ENCODE measurements at regions not wholly inside any gene's neighbourhood (a gene's known extent, or its start where the extent isn't known, plus 50 kb on each side); places are given as distances from the start of the nearest gene placed in this dataset.
A peak's percentile ranks its signal among the peaks of the same experiment; 100 is the strongest.
"Not testable (repeated sequence)": the region's sequence is repeated elsewhere in the genome, so short reads cannot be mapped to it uniquely, and the experiment has no call there.

DNA sequence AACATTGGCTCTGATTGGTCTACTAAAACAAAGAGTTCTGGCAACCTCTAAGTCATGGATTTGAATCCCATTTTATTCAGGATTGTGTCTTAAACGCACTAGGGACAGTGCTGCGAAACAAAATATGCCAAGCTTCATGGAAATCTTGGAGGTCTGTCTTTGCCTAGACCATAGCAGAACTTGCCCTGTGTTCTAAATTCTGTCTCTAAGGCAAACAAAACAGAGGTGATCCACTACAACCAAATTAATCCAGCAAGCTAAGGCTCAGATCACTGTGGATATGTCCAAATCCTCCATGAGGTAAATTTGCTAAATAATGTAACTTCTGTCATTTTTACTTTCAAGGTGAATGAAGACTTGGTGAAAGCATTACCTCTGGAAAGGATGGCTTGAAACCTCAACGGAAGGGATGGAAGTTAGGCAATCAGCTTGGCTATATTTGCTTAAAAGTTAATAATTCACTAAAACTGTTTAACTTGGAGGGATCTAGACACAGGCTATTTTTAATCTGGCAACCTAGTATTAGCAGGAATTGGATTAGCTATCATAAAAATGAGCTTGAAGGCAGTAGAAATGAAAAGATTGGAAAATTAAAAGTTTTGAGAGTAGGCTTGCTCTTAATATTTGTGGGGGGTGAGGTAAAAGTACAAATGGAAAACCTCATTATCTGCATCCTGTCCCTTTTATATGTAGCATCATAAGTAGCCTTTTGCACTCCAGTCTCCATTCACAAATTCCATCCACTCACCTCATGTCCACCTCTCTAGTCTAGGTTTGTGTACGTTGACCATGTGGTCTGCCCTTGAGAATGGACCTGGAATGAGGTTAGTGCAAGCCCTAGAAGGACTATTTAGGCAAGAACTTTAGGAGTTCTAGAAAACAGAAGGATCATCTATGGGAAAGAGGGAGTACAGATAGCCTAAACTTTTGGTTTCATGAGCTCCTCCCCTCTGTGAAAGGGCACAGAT, 176.2 kb downstream of the SMC2 start:
- no peak for DNase-seq (ENCODE audit: low read depth)

DNA sequence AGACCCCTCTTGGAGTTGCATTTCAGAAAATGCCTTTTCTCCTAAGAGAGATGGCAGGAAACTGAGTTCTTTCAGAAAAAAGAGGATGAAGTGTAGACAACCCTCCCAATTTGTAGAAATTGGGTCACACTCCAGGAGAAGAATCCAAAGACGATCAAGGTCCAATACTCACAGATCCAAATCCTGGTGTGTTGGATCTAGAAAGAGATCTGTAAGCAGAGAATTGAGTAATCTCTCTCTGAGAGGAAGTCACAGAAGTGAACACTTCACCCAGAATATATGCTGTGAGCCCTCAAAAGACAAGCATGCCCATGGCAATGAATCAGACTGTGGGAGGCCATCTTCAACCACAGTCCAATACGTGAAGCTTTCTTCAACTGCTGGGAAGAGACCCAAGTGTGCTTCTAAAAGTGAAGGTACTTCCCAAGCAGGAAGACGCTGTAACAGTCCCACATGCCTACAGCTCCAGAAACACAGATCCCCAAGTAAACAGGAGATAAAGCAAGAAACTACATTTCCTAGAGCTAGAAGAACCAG, 182.7 kb downstream of the SMC2 start:
- DNase-seq (ENCODE audit: low read depth) = peak; percentile 75

DNA sequence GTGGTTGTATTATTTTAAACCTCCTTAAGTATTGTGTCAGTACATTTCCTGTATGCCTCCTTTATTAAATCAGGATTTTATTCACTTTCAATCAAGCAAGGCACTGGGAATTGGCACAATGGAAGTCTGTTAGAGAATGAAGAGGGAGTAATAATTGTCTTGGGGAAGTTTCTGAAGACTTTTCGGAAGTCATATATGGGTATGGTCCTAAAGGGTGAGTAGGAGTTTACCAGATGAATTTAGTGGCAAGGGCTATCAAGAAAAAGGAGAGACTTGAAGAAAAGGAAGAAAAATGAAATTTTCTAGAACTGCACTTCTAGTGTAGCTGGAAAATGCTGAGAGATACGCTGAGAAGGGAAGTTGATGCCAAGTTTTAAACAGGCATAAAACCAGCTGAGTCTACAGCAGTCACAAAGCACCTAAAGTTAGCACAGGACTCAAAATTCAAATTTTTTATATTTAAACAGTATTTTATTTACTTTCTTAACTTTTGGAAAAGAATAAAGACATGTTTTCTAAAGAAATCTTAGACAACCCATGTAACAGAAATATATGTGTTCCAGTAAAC, 184.9 kb downstream of the SMC2 start:
- DNase-seq (ENCODE audit: low read depth) = no peak

GRCh38 chr9:104279535-104280177, 185.5 kb downstream of the SMC2 start:
- DNase-seq (ENCODE audit: low read depth) = peak; percentile 60

GRCh38 chr9:104280178-104280560, 186.1 kb downstream of the SMC2 start:
- DNase-seq (ENCODE audit: low read depth) = no peak

DNA sequence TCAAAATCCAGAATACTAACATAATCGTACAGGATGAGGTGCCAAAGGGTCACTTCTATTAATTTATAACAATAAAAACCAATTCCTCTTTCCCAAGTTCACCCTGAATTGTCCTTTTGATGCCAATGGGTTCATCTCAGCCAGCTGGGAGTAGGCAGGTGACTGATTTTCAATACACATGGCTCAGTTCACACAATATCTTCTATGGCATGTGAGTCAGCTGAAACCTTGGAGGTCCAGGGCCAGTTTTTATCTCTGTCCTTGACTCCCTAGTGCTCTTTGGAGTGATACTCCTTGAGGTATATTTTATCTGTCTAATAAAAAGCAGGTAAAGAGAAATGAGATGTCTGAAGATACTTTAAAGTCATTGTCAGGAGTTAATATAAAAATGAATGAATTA, 186.6 kb downstream of the SMC2 start:
- DNase-seq (ENCODE audit: low read depth) = no peak

- no peak for DNase-seq (ENCODE audit: low read depth)
These were observed 192.1 kb downstream of the SMC2 start for GRCh38 chr9:104286187-104286586.

- DNase-seq (ENCODE audit: low read depth) = peak; percentile 16
These were observed 192.7 kb downstream of the SMC2 start for GRCh38 chr9:104286799-104287198.

DNA sequence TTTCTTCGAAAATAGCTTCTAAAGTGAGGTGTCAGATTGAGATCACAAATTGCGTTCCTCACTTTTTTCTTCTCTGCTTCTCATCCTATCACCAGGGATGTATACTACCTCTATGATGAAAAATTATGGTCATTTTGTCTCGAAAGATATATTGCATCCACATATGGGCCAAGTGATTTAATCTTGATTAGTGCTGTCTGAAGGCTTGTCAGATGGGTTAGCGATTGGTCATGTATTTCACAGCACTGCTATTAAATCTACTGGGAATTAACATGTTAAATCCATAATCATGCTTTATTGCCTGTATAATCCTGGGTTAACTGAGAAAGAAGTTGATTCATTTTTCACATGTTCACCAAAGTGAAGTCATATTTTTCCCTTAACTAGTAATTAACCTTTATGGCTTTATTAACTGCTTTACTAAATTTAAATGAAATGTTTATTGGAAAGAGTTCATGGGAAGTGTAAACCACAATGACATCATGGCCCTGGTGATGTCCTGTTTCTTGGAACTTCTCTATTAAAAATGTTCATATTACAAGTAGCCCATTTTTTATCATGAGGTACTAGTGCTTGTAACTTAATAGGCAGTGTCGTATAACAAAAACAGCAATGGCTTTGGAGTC, 193.3 kb downstream of the SMC2 start:
- DNase-seq (ENCODE audit: low read depth) = no peak

- no peak for DNase-seq (ENCODE audit: low read depth)
These were observed 199.8 kb downstream of the SMC2 start for GRCh38 chr9:104293877-104294276.

- no peak for DNase-seq (ENCODE audit: low read depth)
These were observed 203.9 kb upstream of the OR13F1 start for GRCh38 chr9:104300124-104300523.

- DNase-seq (ENCODE audit: low read depth) = no peak
These were observed 202.3 kb upstream of the OR13F1 start for GRCh38 chr9:104301755-104302154.

DNA sequence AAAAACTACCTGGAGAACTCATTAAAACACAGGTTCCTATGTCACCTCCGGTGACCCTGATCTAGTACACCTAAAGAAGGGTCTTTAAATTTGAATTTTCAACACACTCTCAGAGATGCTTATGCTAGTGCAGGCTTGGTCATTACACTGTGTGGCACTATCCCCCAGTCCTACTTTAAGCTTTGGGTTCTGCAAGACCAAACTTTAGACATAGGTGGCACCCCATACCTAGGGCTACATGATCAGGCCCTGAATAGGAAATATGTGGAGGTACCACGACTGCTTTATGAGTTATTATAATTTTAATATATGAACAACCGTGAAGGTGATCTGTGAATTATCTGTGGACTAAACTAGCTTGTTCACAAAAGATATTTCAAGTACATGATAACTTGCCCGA, 201.3 kb upstream of the OR13F1 start:
- no peak for DNase-seq (ENCODE audit: low read depth)

DNA sequence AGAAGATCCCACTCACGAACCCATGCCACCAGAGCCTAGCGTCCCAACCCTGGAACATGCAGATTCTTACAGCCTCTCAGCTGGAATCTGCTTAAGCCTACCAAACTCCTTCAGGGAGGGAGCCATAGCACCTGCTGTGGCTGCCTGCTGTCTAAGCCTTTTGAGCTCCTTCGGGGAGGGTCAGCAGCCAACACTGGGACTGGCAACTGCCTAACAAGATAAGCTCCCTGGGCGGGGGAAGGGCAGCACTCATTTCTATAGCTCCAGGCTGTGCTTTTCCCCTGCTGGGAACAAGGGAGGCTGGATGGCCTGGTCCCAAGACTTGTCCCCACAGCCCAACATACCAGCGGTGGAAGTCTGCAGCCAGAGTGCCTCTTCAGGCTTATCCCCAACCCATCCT, 199.1 kb upstream of the OR13F1 start:
- no peak for DNase-seq (ENCODE audit: low read depth)

DNA sequence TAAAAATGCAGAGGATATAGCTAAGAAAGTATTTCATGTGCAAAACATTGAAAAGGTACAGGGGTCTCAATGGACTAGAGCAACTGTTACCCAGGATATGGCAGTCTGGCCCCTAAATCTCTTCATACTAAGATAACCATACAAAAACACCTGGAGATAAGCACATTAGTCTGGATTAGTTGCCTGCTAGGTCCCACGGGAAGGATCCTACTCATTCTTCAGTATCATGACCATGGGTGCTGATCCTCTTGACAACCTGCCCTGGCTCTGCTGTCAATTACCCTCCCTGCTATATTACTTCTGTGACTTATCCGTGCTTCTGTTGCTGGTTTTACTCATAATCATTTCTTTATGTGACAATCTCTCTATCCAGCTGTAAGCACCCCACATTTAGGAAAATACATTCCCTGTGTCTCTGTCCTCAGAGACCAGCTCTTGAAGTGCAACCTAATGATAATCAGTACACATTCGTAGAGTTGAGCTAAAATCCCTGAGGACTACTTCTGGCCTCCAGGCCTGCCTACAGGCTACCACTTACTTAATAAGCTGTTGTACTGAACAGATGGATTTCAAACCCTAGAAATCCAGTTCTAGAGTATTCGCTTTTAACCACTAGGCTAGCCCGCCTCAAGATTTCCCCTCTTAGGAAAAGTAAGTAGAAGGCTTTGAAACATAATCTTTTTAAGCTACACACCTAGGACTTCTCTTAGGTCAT, 190.5 kb upstream of the OR13F1 start:
- no peak for DNase-seq (ENCODE audit: low read depth)

DNA sequence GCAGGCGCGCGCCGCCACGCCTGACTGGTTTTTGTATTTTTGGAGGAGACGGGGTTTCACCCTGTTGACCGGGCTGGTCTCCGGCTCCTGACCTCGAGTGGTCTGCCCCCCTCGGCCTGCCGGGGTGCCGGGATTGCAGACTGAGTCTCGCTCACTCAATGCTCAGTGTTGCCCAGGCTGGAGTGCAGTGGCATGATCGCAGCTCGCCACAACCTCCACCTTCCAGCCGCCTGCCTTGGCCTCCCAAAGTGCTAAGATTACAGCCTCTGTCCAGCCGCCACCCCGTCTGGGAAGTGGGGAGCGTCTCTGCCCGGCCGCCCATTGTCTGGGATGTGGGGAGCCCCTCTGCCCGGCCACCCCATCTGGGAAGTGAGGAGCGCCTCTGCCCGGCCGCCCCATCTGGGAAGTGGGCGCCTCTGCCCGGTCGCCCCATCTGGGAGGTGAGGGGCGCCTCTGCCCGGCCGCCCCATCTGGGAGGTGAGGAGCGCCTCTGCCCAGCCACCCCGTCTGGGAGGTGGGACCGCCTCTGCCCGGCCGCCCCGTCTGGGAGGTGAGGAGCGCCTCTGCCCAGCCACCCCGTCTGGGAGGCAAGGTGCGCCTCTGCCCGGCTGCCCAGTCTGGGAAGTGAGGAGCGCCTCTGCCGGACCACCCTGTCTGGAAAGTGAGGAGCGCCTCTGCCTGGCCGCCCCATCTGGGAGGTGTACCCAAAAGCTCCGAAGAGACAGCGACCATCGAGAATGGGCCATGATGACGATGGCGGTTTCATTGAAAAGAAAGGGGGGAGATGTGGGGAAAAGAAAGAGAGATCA, 187.7 kb upstream of the OR13F1 start:
- not testable (repeated sequence) for DNase-seq (ENCODE audit: low read depth)

DNA sequence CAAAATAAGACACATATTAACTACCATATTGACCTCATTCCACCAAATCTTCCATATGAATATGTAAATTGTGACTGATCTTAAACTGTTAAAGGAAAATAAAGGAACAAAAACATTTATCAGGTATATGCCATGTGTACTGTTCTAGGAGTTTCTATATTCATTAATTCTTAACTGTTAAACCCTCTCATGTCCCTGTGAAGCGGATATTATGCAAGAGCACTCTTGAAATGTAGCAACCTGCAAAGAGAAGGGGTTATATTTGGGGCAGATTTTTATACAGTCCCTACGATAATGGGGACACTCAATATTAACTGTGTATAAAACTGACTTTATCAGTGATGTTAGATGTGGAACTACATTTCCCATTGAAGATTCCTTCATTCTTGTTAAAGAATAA, 184.9 kb upstream of the OR13F1 start:
- DNase-seq (ENCODE audit: low read depth) = no peak

GRCh38 chr9:104319685-104320084, 184.4 kb upstream of the OR13F1 start:
- DNase-seq (ENCODE audit: low read depth) = no peak

- no peak for DNase-seq (ENCODE audit: low read depth)
These were observed 181.5 kb upstream of the OR13F1 start for GRCh38 chr9:104322596-104322995.

- not testable (repeated sequence) for DNase-seq (ENCODE audit: low read depth)
These were observed 179.9 kb upstream of the OR13F1 start for GRCh38 chr9:104323967-104324694.
